Stimulated activated CD4-positive, alpha-beta T cell treated with anti-CD3 and anti-CD28 coated beads, Interleukin-15, amount 100 ng/mL, for 1 hour (primary cell): ENCODE measurements at regions not wholly inside any gene's neighbourhood (a gene's known extent, or its start where the extent isn't known, plus 50 kb on each side); places are given as distances from the start of the nearest gene placed in this dataset.
"Not testable (repeated sequence)": the region's sequence is repeated elsewhere in the genome, so short reads cannot be mapped to it uniquely, and the experiment has no call there.

Experiments used
- DNase-seq, 2 donors: peaks; one replicate each; pipeline ENCODE4 v3.0.0-alpha.2; 2020; ENCODE audit warnings: low read depth in 1 of 2, low spot score in 1 of 2

- DNase-seq = no peak
These were observed 202.7 kb upstream of the SLC35B3 start for GRCh38 chr6:8637896-8638597.

GRCh38 chr6:8633762-8634161 lies 198.4 kb upstream of the SLC35B3 start:
- no peak for DNase-seq

GRCh38 chr6:8628736-8629135 lies 193.4 kb upstream of the SLC35B3 start:
- no peak for DNase-seq

- no peak for DNase-seq
These were observed 192.7 kb upstream of the SLC35B3 start for GRCh38 chr6:8628063-8628462.

- no peak for DNase-seq
These were observed 191.9 kb upstream of the SLC35B3 start for GRCh38 chr6:8627085-8627861.

- no peak for DNase-seq
These were observed 189.3 kb upstream of the SLC35B3 start for GRCh38 chr6:8624665-8625064.

- DNase-seq = no peak
These were observed 188.1 kb upstream of the SLC35B3 start for GRCh38 chr6:8623441-8623840.

GRCh38 chr6:8619853-8620252 lies 184.5 kb upstream of the SLC35B3 start:
- DNase-seq = no peak

- not testable (repeated sequence) for DNase-seq
These were observed 184.1 kb upstream of the SLC35B3 start for GRCh38 chr6:8619408-8619807.

- no peak for DNase-seq
These were observed 173.4 kb upstream of the SLC35B3 start for GRCh38 chr6:8608737-8609136.

- DNase-seq = no peak
These were observed 154.8 kb upstream of the SLC35B3 start for GRCh38 chr6:8589941-8590729.

GRCh38 chr6:8588176-8588575 lies 152.8 kb upstream of the SLC35B3 start:
- no peak for DNase-seq

- DNase-seq = no peak
These were observed 147.9 kb upstream of the SLC35B3 start for GRCh38 chr6:8583291-8583690.

GRCh38 chr6:8579372-8579771 lies 144.0 kb upstream of the SLC35B3 start:
- no peak for DNase-seq

- DNase-seq = no peak
These were observed 142.7 kb upstream of the SLC35B3 start for GRCh38 chr6:8578006-8578405.

- no peak for DNase-seq
These were observed 139.6 kb upstream of the SLC35B3 start for GRCh38 chr6:8574749-8575468.

GRCh38 chr6:8574311-8574710 lies 139.0 kb upstream of the SLC35B3 start:
- no peak for DNase-seq

GRCh38 chr6:8570256-8570920 lies 135.0 kb upstream of the SLC35B3 start:
- DNase-seq = no peak

- DNase-seq = no peak
These were observed 126.8 kb upstream of the SLC35B3 start for GRCh38 chr6:8562125-8562524.

- DNase-seq = no peak
These were observed 123.6 kb upstream of the SLC35B3 start for GRCh38 chr6:8558953-8559352.
